Ovary (tissue), 3 donors: ENCODE measurements at regions not wholly inside any gene's neighbourhood (a gene's known extent, or its start where the extent isn't known, plus 50 kb on each side); places are given as distances from the start of the nearest gene placed in this dataset.

Experiments used
- EP300 ChIP-seq: sonication (generic); formaldehyde crosslinking; IDR thresholded peaks from one replicate; pipeline ENCODE4 v1.6.1; 2017; ENCODE audit warnings: antibody characterized with exemption
- POLR2A ChIP-seq: fragments of 450-650 bp; IDR thresholded peaks from one replicate; pipeline ENCODE4 v1.6.1; 2017; ENCODE audit warnings: antibody characterized with exemption, mild to moderate bottlenecking, moderate library complexity
- TF ChIP-seq, protein P1 (sequence below), 3 donors: fragments of 450-650 bp in 2 of 3; fragments of 200-600 bp in 1 of 3; IDR thresholded peaks; one replicate each; pipeline versions ENCODE4 v1.5.1 to v1.8.0; 2016 to 2022; ENCODE audit warnings: antibody characterized with exemption in 3 of 3, mild to moderate bottlenecking in 1 of 3
- donor health status: DM: no; HTN: no; CAD: no.

- TF ChIP-seq EP300 (no peak), POLR2A (no peak)
- TF ChIP-seq, protein P1, sequence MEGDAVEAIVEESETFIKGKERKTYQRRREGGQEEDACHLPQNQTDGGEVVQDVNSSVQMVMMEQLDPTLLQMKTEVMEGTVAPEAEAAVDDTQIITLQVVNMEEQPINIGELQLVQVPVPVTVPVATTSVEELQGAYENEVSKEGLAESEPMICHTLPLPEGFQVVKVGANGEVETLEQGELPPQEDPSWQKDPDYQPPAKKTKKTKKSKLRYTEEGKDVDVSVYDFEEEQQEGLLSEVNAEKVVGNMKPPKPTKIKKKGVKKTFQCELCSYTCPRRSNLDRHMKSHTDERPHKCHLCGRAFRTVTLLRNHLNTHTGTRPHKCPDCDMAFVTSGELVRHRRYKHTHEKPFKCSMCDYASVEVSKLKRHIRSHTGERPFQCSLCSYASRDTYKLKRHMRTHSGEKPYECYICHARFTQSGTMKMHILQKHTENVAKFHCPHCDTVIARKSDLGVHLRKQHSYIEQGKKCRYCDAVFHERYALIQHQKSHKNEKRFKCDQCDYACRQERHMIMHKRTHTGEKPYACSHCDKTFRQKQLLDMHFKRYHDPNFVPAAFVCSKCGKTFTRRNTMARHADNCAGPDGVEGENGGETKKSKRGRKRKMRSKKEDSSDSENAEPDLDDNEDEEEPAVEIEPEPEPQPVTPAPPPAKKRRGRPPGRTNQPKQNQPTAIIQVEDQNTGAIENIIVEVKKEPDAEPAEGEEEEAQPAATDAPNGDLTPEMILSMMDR (IDR thresholded peaks at IDR 0.05), result no peak
Observed at GRCh38 chr5:176724472-176724871, 77.2 kb downstream of the TSPAN17 start.
